ENCODE measurements at regions not wholly inside any gene's neighbourhood (a gene's known extent, or its start where the extent isn't known, plus 50 kb on each side); places are given as distances from the start of the nearest gene placed in this dataset.

DNA sequence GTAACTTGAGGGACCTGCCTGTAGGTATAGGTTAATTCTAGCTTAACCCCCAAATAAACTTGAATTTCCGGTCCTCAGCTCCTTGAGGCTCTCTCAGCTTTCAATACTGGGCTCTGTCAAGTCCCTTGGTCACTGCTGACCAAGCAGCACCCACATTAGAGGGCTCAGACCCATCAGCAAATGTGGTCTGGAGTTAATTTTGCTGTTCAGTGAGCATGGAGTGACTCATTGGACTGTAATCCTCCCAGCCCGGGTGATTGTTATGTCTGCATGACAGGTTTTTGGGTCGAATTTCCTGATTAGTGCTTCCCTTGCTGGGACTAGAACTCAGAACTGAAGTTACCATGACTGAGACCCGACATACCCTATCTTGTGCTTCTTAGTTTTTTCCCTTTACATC, 130.6 kb downstream of the URB2 start:
- no peak for TF ChIP-seq YY1 (IDR thresholded peaks at IDR 0.05; ENCODE audit: low read depth)
- TF ChIP-seq MAX (IDR thresholded peaks at IDR 0.05) = peak; percentile 54; the same call in 1 of the 2 replicates
- no peak for TF ChIP-seq CREB1 (IDR thresholded peaks at IDR 0.05; ENCODE audit: low read depth)
- TF ChIP-seq ZBTB7A (IDR thresholded peaks at IDR 0.05; ENCODE audit: low read depth) = no peak
- no peak for TF ChIP-seq EGR1 (IDR thresholded peaks at IDR 0.05)
- peak; percentile 86 for TF ChIP-seq TCF12 (IDR thresholded peaks at IDR 0.05; ENCODE audit: low read depth)
- peak; percentile 16; the same call in 1 of the 2 replicates for TF ChIP-seq RAD21 (IDR thresholded peaks at IDR 0.05; ENCODE audit: low read depth)
- peak; percentile 79 for TF ChIP-seq EP300 (IDR thresholded peaks at IDR 0.05; ENCODE audit: borderline replicate concordance)
- peak; percentile 81 for TF ChIP-seq TEAD4 (IDR thresholded peaks at IDR 0.05)
- TF ChIP-seq REST (IDR thresholded peaks at IDR 0.05; ENCODE audit: low read depth) = no peak
- no peak for TF ChIP-seq TAF1 (IDR thresholded peaks at IDR 0.05; ENCODE audit: low read depth)
- TF ChIP-seq USF1 (IDR thresholded peaks at IDR 0.05) = no peak
- TF ChIP-seq FOXM1 (IDR thresholded peaks at IDR 0.05; ENCODE audit: borderline replicate concordance, low read depth) = peak; percentile 41; the same call in 1 of the 2 replicates
- TF ChIP-seq CEBPB (IDR thresholded peaks at IDR 0.05) = no peak
- TF ChIP-seq NFIC (IDR thresholded peaks at IDR 0.05) = peak; percentile 72

- TF ChIP-seq CEBPB (IDR thresholded peaks at IDR 0.05) (no peak), ZBTB7A (IDR thresholded peaks at IDR 0.05; ENCODE audit: low read depth) (no peak), RAD21 (IDR thresholded peaks at IDR 0.05; ENCODE audit: low read depth) (no peak), REST (IDR thresholded peaks at IDR 0.05; ENCODE audit: low read depth) (no peak), TEAD4 (IDR thresholded peaks at IDR 0.05) (0 out of 2 replicates have a peak, but pooled peaks have one; percentile 29)
These were observed 131.2 kb downstream of the URB2 start for GRCh38 chr1:229757226-229757625.

- TF ChIP-seq TEAD4 (IDR thresholded peaks at IDR 0.05) (no peak), RAD21 (IDR thresholded peaks at IDR 0.05; ENCODE audit: low read depth) (no peak), CREB1 (IDR thresholded peaks at IDR 0.05; ENCODE audit: low read depth) (no peak)
These were observed 132.3 kb downstream of the URB2 start for GRCh38 chr1:229758101-229759036.

DNA sequence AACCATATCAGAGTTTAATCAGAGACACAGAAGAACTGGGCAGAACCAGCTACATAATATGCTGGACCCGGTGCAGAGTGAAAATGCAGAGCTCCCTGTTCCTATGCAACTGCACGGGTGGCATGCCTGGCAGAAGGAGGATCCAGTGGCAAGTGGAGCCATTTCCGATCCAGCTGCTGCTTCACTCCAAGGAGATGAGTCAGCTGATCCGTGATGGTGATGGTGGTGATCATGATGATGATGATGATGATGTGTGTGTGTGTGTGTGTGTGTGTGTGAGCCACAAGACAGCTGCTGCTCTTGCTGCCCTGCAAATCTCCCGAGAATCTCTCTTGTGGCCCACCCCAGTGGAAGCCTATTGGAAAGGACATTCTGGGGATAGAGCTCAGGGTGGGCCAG, 133.0 kb downstream of the URB2 start:
- no peak for TF ChIP-seq USF1 (IDR thresholded peaks at IDR 0.05)
- TF ChIP-seq MAX (IDR thresholded peaks at IDR 0.05) = no peak
- TF ChIP-seq REST (IDR thresholded peaks at IDR 0.05; ENCODE audit: low read depth) = no peak
- no peak for TF ChIP-seq NFIC (IDR thresholded peaks at IDR 0.05)
- TF ChIP-seq TCF12 (IDR thresholded peaks at IDR 0.05; ENCODE audit: low read depth) = no peak
- no peak for TF ChIP-seq TEAD4 (IDR thresholded peaks at IDR 0.05)
- TF ChIP-seq EGR1 (IDR thresholded peaks at IDR 0.05) = no peak
- TF ChIP-seq YY1 (IDR thresholded peaks at IDR 0.05; ENCODE audit: low read depth) = no peak
- no peak for TF ChIP-seq TAF1 (IDR thresholded peaks at IDR 0.05; ENCODE audit: low read depth)
- TF ChIP-seq CREB1 (IDR thresholded peaks at IDR 0.05; ENCODE audit: low read depth) = no peak
- TF ChIP-seq ZBTB7A (IDR thresholded peaks at IDR 0.05; ENCODE audit: low read depth) = no peak
- TF ChIP-seq CEBPB (IDR thresholded peaks at IDR 0.05) = no peak
- no peak for TF ChIP-seq FOXM1 (IDR thresholded peaks at IDR 0.05; ENCODE audit: borderline replicate concordance, low read depth)
- no peak for TF ChIP-seq EP300 (IDR thresholded peaks at IDR 0.05; ENCODE audit: borderline replicate concordance)
- TF ChIP-seq RAD21 (IDR thresholded peaks at IDR 0.05; ENCODE audit: low read depth) = no peak
